ENCODE measurements at regions not wholly inside any gene's neighbourhood (a gene's known extent, or its start where the extent isn't known, plus 50 kb on each side); places are given as distances from the start of the nearest gene placed in this dataset.

GRCh38 chr2:48161628-48162027, 152.9 kb upstream of the FOXN2 start:
- no peak for DNase-seq (ENCODE audit: insufficient read length, low spot score, missing footprints)
- no peak for TF ChIP-seq CTCF (IDR thresholded peaks at IDR 0.05; ENCODE audit: extremely low read depth, low read depth, low read length)
- no peaks in the 10 kb centered on the region for H3K27me3 ChIP-seq (ENCODE audit: insufficient read depth, low read length)
- H3K79me2 ChIP-seq (ENCODE audit: insufficient read depth, low read length), result no peaks in the 10 kb centered on the region
- no peaks in the 10 kb centered on the region for H3K4me1 ChIP-seq (ENCODE audit: insufficient read depth, low read length)
- H3K4me2 ChIP-seq (ENCODE audit: insufficient read depth, low read length), result no peak overlapping the region
- H3K9me3 ChIP-seq (ENCODE audit: low read depth, low read length), result no peaks in the 10 kb centered on the region
- no peak overlapping the region for H3K4me3 ChIP-seq (ENCODE audit: insufficient read depth, low read length)
- no peaks in the 10 kb centered on the region for H4K20me1 ChIP-seq (ENCODE audit: insufficient read depth, low read length)
- H3K27ac ChIP-seq (ENCODE audit: low read depth, low read length), result no peak overlapping the region
- H2AFZ ChIP-seq (ENCODE audit: low read length), result no peak overlapping the region
- no peaks in the 10 kb centered on the region for H3K36me3 ChIP-seq (ENCODE audit: insufficient read depth, low read length)

DNA sequence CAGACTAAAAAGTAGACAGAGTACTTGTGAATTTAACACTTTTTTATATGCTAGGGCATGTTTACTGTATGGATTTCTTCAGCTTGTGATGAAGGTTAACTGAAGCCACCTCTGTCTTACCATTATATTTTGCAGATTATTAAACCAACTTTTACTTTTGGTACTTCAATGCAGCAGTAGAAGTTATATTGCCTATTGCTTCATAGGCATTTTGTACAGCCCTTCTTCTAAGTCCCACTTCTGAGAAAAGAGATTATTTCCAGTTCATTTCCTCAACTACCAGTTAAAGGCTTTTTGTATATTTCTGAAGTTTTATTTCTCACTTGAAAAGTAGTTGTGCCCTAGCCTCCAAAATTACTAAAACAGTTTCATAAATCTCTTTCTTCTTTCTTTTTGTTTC, 151.7 kb upstream of the FOXN2 start:
- H3K4me2 ChIP-seq (ENCODE audit: insufficient read depth, low read length), result no peak overlapping the region
- no peak overlapping the region for H3K27ac ChIP-seq (ENCODE audit: low read depth, low read length)
- no peak for TF ChIP-seq CTCF (IDR thresholded peaks at IDR 0.05; ENCODE audit: extremely low read depth, low read depth, low read length)
- H3K36me3 ChIP-seq (ENCODE audit: insufficient read depth, low read length), result no peaks in the 10 kb centered on the region
- H3K4me3 ChIP-seq (ENCODE audit: insufficient read depth, low read length), result no peak overlapping the region
- no peak for DNase-seq (ENCODE audit: insufficient read length, low spot score, missing footprints)
- no peaks in the 10 kb centered on the region for H3K27me3 ChIP-seq (ENCODE audit: insufficient read depth, low read length)
- H3K79me2 ChIP-seq (ENCODE audit: insufficient read depth, low read length), result no peaks in the 10 kb centered on the region
- no peaks in the 10 kb centered on the region for H4K20me1 ChIP-seq (ENCODE audit: insufficient read depth, low read length)
- no peaks in the 10 kb centered on the region for H3K4me1 ChIP-seq (ENCODE audit: insufficient read depth, low read length)
- no peak overlapping the region for H2AFZ ChIP-seq (ENCODE audit: low read length)
- no peaks in the 10 kb centered on the region for H3K9me3 ChIP-seq (ENCODE audit: low read depth, low read length)

- TF ChIP-seq CTCF (IDR thresholded peaks at IDR 0.05; ENCODE audit: extremely low read depth, low read depth, low read length), result no peak
- no peak overlapping the region for H3K4me3 ChIP-seq (ENCODE audit: insufficient read depth, low read length)
- no peaks in the 10 kb centered on the region for H3K4me1 ChIP-seq (ENCODE audit: insufficient read depth, low read length)
- H3K27me3 ChIP-seq (ENCODE audit: insufficient read depth, low read length), result no peaks in the 10 kb centered on the region
- H3K27ac ChIP-seq (ENCODE audit: low read depth, low read length), result no peak overlapping the region
- no peak overlapping the region for H3K4me2 ChIP-seq (ENCODE audit: insufficient read depth, low read length)
- H3K36me3 ChIP-seq (ENCODE audit: insufficient read depth, low read length), result no peaks in the 10 kb centered on the region
- no peaks in the 10 kb centered on the region for H3K9me3 ChIP-seq (ENCODE audit: low read depth, low read length)
- H3K79me2 ChIP-seq (ENCODE audit: insufficient read depth, low read length), result no peaks in the 10 kb centered on the region
- no peaks in the 10 kb centered on the region for H4K20me1 ChIP-seq (ENCODE audit: insufficient read depth, low read length)
- DNase-seq (ENCODE audit: insufficient read length, low spot score, missing footprints), result peak; percentile 3
- no peak overlapping the region for H2AFZ ChIP-seq (ENCODE audit: low read length)
Measured at GRCh38 chr2:48165070-48165753, 149.3 kb upstream of the FOXN2 start.

- DNase-seq (ENCODE audit: insufficient read length, low spot score, missing footprints), result no peak
- Histone ChIP-seq H3K4me1 (ENCODE audit: insufficient read depth, low read length) (no peaks in the 10 kb centered on the region), H3K27ac (ENCODE audit: low read depth, low read length) (no peak overlapping the region), H3K4me3 (ENCODE audit: insufficient read depth, low read length) (no peak overlapping the region), H3K9me3 (ENCODE audit: low read depth, low read length) (no peaks in the 10 kb centered on the region), H3K4me2 (ENCODE audit: insufficient read depth, low read length) (no peak overlapping the region), H2AFZ (ENCODE audit: low read length) (no peak overlapping the region), H3K79me2 (ENCODE audit: insufficient read depth, low read length) (no peaks in the 10 kb centered on the region), H4K20me1 (ENCODE audit: insufficient read depth, low read length) (no peaks in the 10 kb centered on the region), H3K36me3 (ENCODE audit: insufficient read depth, low read length) (no peaks in the 10 kb centered on the region), H3K27me3 (ENCODE audit: insufficient read depth, low read length) (no peaks in the 10 kb centered on the region)
- no peak for TF ChIP-seq CTCF (IDR thresholded peaks at IDR 0.05; ENCODE audit: extremely low read depth, low read depth, low read length)
Measured at GRCh38 chr2:48169141-48169592, 145.3 kb upstream of the FOXN2 start.

All from osteoblast (primary cell).